HUES64 (cell line): ENCODE measurements at regions not wholly inside any gene's neighbourhood (a gene's known extent, or its start where the extent isn't known, plus 50 kb on each side); places are given as distances from the start of the nearest gene placed in this dataset.

Experiments used
- H3K27ac ChIP-seq: 2 replicates; pipeline ENCODE4 v1.7.0; 2013; ENCODE audit warnings: low read depth, low read length, inconsistent platforms
- H3K27me3 ChIP-seq: 2 replicates; pipeline ENCODE4 v1.6.1; 2013; ENCODE audit warnings: mild to moderate bottlenecking, low read length; ENCODE audit not compliant: insufficient read depth
- H3K36me3 ChIP-seq: 2 replicates; pipeline ENCODE4 v1.6.1; 2013; ENCODE audit warnings: mild to moderate bottlenecking, low read length; ENCODE audit not compliant: insufficient read depth
- H3K4me1 ChIP-seq: 2 replicates; pipeline ENCODE4 v1.6.1; 2013; ENCODE audit warnings: mild to moderate bottlenecking, low read length, moderate library complexity; ENCODE audit not compliant: insufficient read depth
- H3K4me3 ChIP-seq: 2 replicates; pipeline ENCODE4 v1.5.1; 2013; ENCODE audit warnings: mild to moderate bottlenecking, low read length, moderate library complexity
- H3K9ac ChIP-seq: 2 replicates; pipeline ENCODE4 v1.6.1; 2013; ENCODE audit warnings: mild to moderate bottlenecking, low read depth, low read length
- H3K9me3 ChIP-seq: 2 replicates; pipeline ENCODE4 v1.6.1; 2013; ENCODE audit warnings: low read depth, low read length; ENCODE audit not compliant: insufficient read depth
- WGBS: fragments of 150-250, 120-280 bp; methylation state at CpG from one replicate; pipeline ENCODE4 v1.1.7; 2013; ENCODE audit warnings: missing lambda C conversion rate; 5-methylcytosine and 5-hydroxymethylcytosine counted together

GRCh38 chr7:41788556-41788955, 85.7 kb upstream of the INHBA start:
- Histone ChIP-seq H3K9ac (no peak overlapping the region), H3K27me3 (no peaks in the 10 kb centered on the region), H3K27ac (no peak overlapping the region), H3K4me1 (no peaks in the 10 kb centered on the region), H3K4me3 (no peak overlapping the region), H3K36me3 (no peaks in the 10 kb centered on the region), H3K9me3 (no peaks in the 10 kb centered on the region)
- 90% methylated on average over 3 of the region's 3 CpGs for WGBS

- no peaks in the 10 kb centered on the region for H3K36me3 ChIP-seq
Measured at GRCh38 chr7:41787651-41788350, 84.9 kb upstream of the INHBA start.

GRCh38 chr7:41786944-41787343, 84.1 kb upstream of the INHBA start:
- Histone ChIP-seq H3K36me3 (no peaks in the 10 kb centered on the region), H3K9ac (no peak overlapping the region), H3K4me3 (no peak overlapping the region), H3K4me1 (no peaks in the 10 kb centered on the region), H3K27me3 (no peaks in the 10 kb centered on the region), H3K27ac (no peak overlapping the region), H3K9me3 (no peaks in the 10 kb centered on the region)
- 96% methylated on average over 5 of the region's 5 CpGs for whole genome bisulfite sequencing

More at GRCh38 chr7:41787651-41788350, 84.9 kb upstream of the INHBA start:
- Histone ChIP-seq H3K27ac (no peak overlapping the region), H3K4me3 (no peak overlapping the region), H3K27me3 (no peaks in the 10 kb centered on the region), H3K9me3 (no peaks in the 10 kb centered on the region), H3K4me1 (no peaks in the 10 kb centered on the region), H3K9ac (no peak overlapping the region)
- WGBS = 92% methylated on average over 1 of the region's 2 CpGs

GRCh38 chr7:41786404-41786803, 83.5 kb upstream of the INHBA start:
- H3K9ac ChIP-seq = no peak overlapping the region
- H3K4me3 ChIP-seq = no peak overlapping the region
- H3K27me3 ChIP-seq = no peaks in the 10 kb centered on the region
- no peaks in the 10 kb centered on the region for H3K36me3 ChIP-seq
- H3K27ac ChIP-seq = no peak overlapping the region
- 96% methylated on average over 2 of the region's 2 CpGs for WGBS
- no peaks in the 10 kb centered on the region for H3K9me3 ChIP-seq
- H3K4me1 ChIP-seq = no peaks in the 10 kb centered on the region

- Histone ChIP-seq H3K9me3 (no peaks in the 10 kb centered on the region), H3K36me3 (no peaks in the 10 kb centered on the region), H3K4me1 (no peaks in the 10 kb centered on the region), H3K9ac (no peak overlapping the region), H3K27ac (no peak overlapping the region), H3K4me3 (no peak overlapping the region), H3K27me3 (no peaks in the 10 kb centered on the region)
- WGBS = 95% methylated on average over 5 of the region's 5 CpGs
Measured at GRCh38 chr7:41785840-41786239, 83.0 kb upstream of the INHBA start.

GRCh38 chr7:41785265-41785664, 82.4 kb upstream of the INHBA start:
- no peak overlapping the region for H3K27ac ChIP-seq
- H3K4me3 ChIP-seq = no peak overlapping the region
- no peaks in the 10 kb centered on the region for H3K9me3 ChIP-seq
- no peaks in the 10 kb centered on the region for H3K4me1 ChIP-seq
- H3K9ac ChIP-seq = no peak overlapping the region
- H3K27me3 ChIP-seq = no peaks in the 10 kb centered on the region
- no peaks in the 10 kb centered on the region for H3K36me3 ChIP-seq

- Histone ChIP-seq H3K4me3 (no peak overlapping the region), H3K27ac (no peak overlapping the region), H3K9me3 (no peaks in the 10 kb centered on the region), H3K4me1 (no peaks in the 10 kb centered on the region), H3K36me3 (no peaks in the 10 kb centered on the region), H3K9ac (no peak overlapping the region), H3K27me3 (no peaks in the 10 kb centered on the region)
- no CpG with 5 or more reads among the region's 2 CpGs for WGBS
Measured at GRCh38 chr7:41779918-41780317, 77.0 kb upstream of the INHBA start.

GRCh38 chr7:41777894-41778596, 75.2 kb upstream of the INHBA start:
- WGBS = 96% methylated on average over 3 of the region's 5 CpGs
- no peak overlapping the region for H3K9ac ChIP-seq
- H3K27me3 ChIP-seq = no peaks in the 10 kb centered on the region
- H3K36me3 ChIP-seq = no peaks in the 10 kb centered on the region
- no peaks in the 10 kb centered on the region for H3K4me1 ChIP-seq
- no peaks in the 10 kb centered on the region for H3K9me3 ChIP-seq
- H3K4me3 ChIP-seq = no peak overlapping the region
- H3K27ac ChIP-seq = no peak overlapping the region

GRCh38 chr7:41774966-41775365, 72.1 kb upstream of the INHBA start:
- Histone ChIP-seq H3K4me1 (no peaks in the 10 kb centered on the region), H3K27ac (no peak overlapping the region), H3K27me3 (no peaks in the 10 kb centered on the region), H3K4me3 (no peak overlapping the region), H3K9ac (no peak overlapping the region), H3K9me3 (no peaks in the 10 kb centered on the region), H3K36me3 (no peaks in the 10 kb centered on the region)
- 91% methylated on average over 11 of the region's 11 CpGs for WGBS

GRCh38 chr7:41773756-41774155, 70.9 kb upstream of the INHBA start:
- no peak overlapping the region for H3K9ac ChIP-seq
- H3K4me1 ChIP-seq = no peaks in the 10 kb centered on the region
- no peak overlapping the region for H3K27ac ChIP-seq
- H3K36me3 ChIP-seq = no peaks in the 10 kb centered on the region
- H3K4me3 ChIP-seq = no peak overlapping the region
- H3K9me3 ChIP-seq = 0 out of 2 replicates have a peak, but pooled peaks cover 4% of the 10 kb centered on the region
- H3K27me3 ChIP-seq = no peaks in the 10 kb centered on the region
- 96% methylated on average over 3 of the region's 4 CpGs for WGBS

GRCh38 chr7:41771717-41772116, 68.8 kb upstream of the INHBA start:
- no peaks in the 10 kb centered on the region for H3K27me3 ChIP-seq
- no peaks in the 10 kb centered on the region for H3K36me3 ChIP-seq
- no peak overlapping the region for H3K27ac ChIP-seq
- WGBS = 85% methylated on average over 6 of the region's 6 CpGs
- H3K9ac ChIP-seq = no peak overlapping the region
- no peak overlapping the region for H3K4me3 ChIP-seq
- H3K9me3 ChIP-seq = 0 out of 2 replicates have a peak, but pooled peaks cover 5% of the 10 kb centered on the region
- no peaks in the 10 kb centered on the region for H3K4me1 ChIP-seq
